ENCODE measurements at regions not wholly inside any gene's neighbourhood (a gene's known extent, or its start where the extent isn't known, plus 50 kb on each side); places are given as distances from the start of the nearest gene placed in this dataset.

- 39% methylated on average over 7 of the region's 7 CpGs for WGBS (ENCODE audit: insufficient coverage, insufficient replicate concordance, low lambda C conversion rate, missing lambda C conversion rate)
Observed at GRCh38 chr22:44601189-44601588, 100.8 kb upstream of the PRR5 start.

More at GRCh38 chr22:44601189-44601588, 100.8 kb upstream of the PRR5 start:
- Histone ChIP-seq H3K27me3 (replicated peaks in 1 of 2; ENCODE audit: control insufficient read depth in 2 of 2, insufficient read depth in 2 of 2, low read length in 1 of 2) (no peaks in the 10 kb centered on the region; a peak in 2 of 4 replicates), H2AFZ (ENCODE audit: control insufficient read depth, low read depth, low read length) (no peak overlapping the region), H3K4me1 (ENCODE audit: control insufficient read depth, insufficient read depth, low read length) (no peaks in the 10 kb centered on the region), H3K4me2 (ENCODE audit: control insufficient read depth, insufficient read depth) (no peak overlapping the region), H3K4me3 (no peak overlapping the region), H3K9ac (ENCODE audit: control insufficient read depth, insufficient read depth, low read length) (no peak overlapping the region), H3K9me3 (replicated peaks; ENCODE audit: control insufficient read depth, insufficient read depth, low read length) (no peaks in the 10 kb centered on the region), H3K36me3 (ENCODE audit: control insufficient read depth in 2 of 2, insufficient read depth in 2 of 2, low read length in 1 of 2) (no peaks in the 10 kb centered on the region), H4K20me1 (ENCODE audit: control insufficient read depth, insufficient read depth) (no peaks in the 10 kb centered on the region), H3K27ac (ENCODE audit: control insufficient read depth, insufficient read depth) (no peak overlapping the region), H3K79me2 (ENCODE audit: control insufficient read depth, insufficient read depth, low read length) (no peaks in the 10 kb centered on the region)
- no TSS peak for BruUV-seq (replicated peaks)
- in situ Hi-C loops (cut with MboI) (no loop called here), intact Hi-C loops (cut with micrococcal nuclease; ENCODE audit: unreplicated experiment) (no loop called here)
- RAD21 ChIA-PET (ENCODE audit: unreplicated experiment) = no interaction called here
- TF ChIP-seq NFYB (IDR thresholded peaks at IDR 0.05; ENCODE audit: insufficient read depth, low read depth, low read length) (no peak), CEBPZ (IDR thresholded peaks at IDR 0.05; ENCODE audit: low read depth, low read length) (no peak), MTA3 (IDR thresholded peaks at IDR 0.05; ENCODE audit: borderline replicate concordance, low read length) (no peak), ZSCAN29 (IDR thresholded peaks at IDR 0.05) (no peak), CHD2 (IDR thresholded peaks at IDR 0.05; ENCODE audit: borderline replicate concordance, low read depth, low read length) (no peak), RAD51 (IDR thresholded peaks at IDR 0.05) (no peak), NBN (IDR thresholded peaks at IDR 0.05) (no peak), STAT1 (conservative IDR thresholded peaks at IDR 0.05) (no peak), KAT2A (conservative IDR thresholded peaks at IDR 0.05; ENCODE audit: control insufficient read depth, low read depth, low read length) (no peak), LARP7 (IDR thresholded peaks at IDR 0.05) (no peak), SUPT20H (IDR thresholded peaks at IDR 0.05; ENCODE audit: borderline replicate concordance, control insufficient read depth, low read depth, low read length) (no peak), TBL1XR1 (IDR thresholded peaks at IDR 0.05; ENCODE audit: low read depth, low read length) (no peak)
- TF ChIP-seq, protein P1, sequence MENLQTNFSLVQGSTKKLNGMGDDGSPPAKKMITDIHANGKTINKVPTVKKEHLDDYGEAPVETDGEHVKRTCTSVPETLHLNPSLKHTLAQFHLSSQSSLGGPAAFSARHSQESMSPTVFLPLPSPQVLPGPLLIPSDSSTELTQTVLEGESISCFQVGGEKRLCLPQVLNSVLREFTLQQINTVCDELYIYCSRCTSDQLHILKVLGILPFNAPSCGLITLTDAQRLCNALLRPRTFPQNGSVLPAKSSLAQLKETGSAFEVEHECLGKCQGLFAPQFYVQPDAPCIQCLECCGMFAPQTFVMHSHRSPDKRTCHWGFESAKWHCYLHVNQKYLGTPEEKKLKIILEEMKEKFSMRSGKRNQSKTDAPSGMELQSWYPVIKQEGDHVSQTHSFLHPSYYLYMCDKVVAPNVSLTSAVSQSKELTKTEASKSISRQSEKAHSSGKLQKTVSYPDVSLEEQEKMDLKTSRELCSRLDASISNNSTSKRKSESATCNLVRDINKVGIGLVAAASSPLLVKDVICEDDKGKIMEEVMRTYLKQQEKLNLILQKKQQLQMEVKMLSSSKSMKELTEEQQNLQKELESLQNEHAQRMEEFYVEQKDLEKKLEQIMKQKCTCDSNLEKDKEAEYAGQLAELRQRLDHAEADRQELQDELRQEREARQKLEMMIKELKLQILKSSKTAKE (IDR thresholded peaks at IDR 0.05; ENCODE audit: low read depth, poor library complexity, severe bottlenecking) = no peak
- TF ChIP-seq, protein P2, sequence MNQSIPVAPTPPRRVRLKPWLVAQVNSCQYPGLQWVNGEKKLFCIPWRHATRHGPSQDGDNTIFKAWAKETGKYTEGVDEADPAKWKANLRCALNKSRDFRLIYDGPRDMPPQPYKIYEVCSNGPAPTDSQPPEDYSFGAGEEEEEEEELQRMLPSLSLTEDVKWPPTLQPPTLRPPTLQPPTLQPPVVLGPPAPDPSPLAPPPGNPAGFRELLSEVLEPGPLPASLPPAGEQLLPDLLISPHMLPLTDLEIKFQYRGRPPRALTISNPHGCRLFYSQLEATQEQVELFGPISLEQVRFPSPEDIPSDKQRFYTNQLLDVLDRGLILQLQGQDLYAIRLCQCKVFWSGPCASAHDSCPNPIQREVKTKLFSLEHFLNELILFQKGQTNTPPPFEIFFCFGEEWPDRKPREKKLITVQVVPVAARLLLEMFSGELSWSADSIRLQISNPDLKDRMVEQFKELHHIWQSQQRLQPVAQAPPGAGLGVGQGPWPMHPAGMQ (IDR thresholded peaks at IDR 0.05; ENCODE audit: borderline replicate concordance) = no peak
- TF ChIP-seq, protein P3, sequence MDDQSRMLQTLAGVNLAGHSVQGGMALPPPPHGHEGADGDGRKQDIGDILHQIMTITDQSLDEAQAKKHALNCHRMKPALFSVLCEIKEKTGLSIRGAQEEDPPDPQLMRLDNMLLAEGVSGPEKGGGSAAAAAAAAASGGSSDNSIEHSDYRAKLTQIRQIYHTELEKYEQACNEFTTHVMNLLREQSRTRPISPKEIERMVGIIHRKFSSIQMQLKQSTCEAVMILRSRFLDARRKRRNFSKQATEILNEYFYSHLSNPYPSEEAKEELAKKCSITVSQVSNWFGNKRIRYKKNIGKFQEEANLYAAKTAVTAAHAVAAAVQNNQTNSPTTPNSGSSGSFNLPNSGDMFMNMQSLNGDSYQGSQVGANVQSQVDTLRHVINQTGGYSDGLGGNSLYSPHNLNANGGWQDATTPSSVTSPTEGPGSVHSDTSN (IDR thresholded peaks at IDR 0.05; ENCODE audit: insufficient replicate concordance, low read depth, low read length) = no peak
- SMC1A ChIA-PET (ENCODE audit: uncharacterized antibody, unreplicated experiment) = no interaction called here
- POLR2A ChIA-PET = no interaction called here
- CTCF ChIA-PET = interaction anchor here (1.0 kb wide), 1 partner anchor 26 kb away, joined by 3 read pairs; no protein-coding TSS in a partner anchor
- DNase-seq (ENCODE audit: low read depth, low spot score) = no peak
- FAIRE-seq = no peak
- ATAC-seq = no peak
